HepG2 (cell line): ENCODE measurements at regions not wholly inside any gene's neighbourhood (a gene's known extent, or its start where the extent isn't known, plus 50 kb on each side); places are given as distances from the start of the nearest gene placed in this dataset.

Experiments used
- ATAC-seq: fragments of 200-7000 bp; cut with Tn5 transposase; 3 replicates; pipeline ENCODE4 v1.9.1; 2020; ENCODE audit warnings: mild to moderate bottlenecking, moderate library complexity
- BruUV-seq: library from RNA; stranded (reverse); fragments of 400-500 nt; replicated peaks from 2 replicates; lab custom pipeline; 2021; lab: Mats Ljungman, UMichigan
- CTCF ChIA-PET: fragments of 300-600 bp; formaldehyde crosslinking; extraction: SDS; loops from one replicate; lab custom pipeline; 2021; ENCODE audit warnings: low total read pairs, inconsistent platforms, low intra/inter-chr PET ratio; lab: Yijun Ruan, JAX
- POLR2A ChIA-PET: fragments of 350-600 bp; sonication (Branson Sonifier 250); formaldehyde crosslinking; loops from one replicate; lab custom pipeline; 2020; ENCODE audit warnings: antibody characterized with exemption, inconsistent platforms; lab: Yijun Ruan, JAX
- DNase-seq: peaks from one replicate; pipeline ENCODE4 v3.0.0-alpha.2; 2015; ENCODE audit warnings: low spot score
- FAIRE-seq: peaks from 3 replicates; lab custom pipeline; 2011; peaks lifted over from hg19 to GRCh38; lab: Jason Lieb, UNC
- H2AFZ ChIP-seq: one replicate; pipeline ENCODE4 v1.6.1; 2011; ENCODE audit warnings: low read length, inconsistent platforms
- H3K27ac ChIP-seq: fragments of 300-600 bp; 3 replicates; pipeline ENCODE4 v1.8.0; 2011; ENCODE audit warnings: mixed run types, mild to moderate bottlenecking, mixed read lengths, low read length, inconsistent platforms; ENCODE audit not compliant: insufficient read depth; ENCODE audit errors: extremely low read length
- H3K27me3 ChIP-seq, 2 experiments: fragments of 200-600 bp in 1 of 2; 2 replicates in 1 of 2; 3 replicates in 1 of 2; pipeline versions ENCODE4 v1.6.0 to v1.8.0; 2011; ENCODE audit warnings: low read length in 2 of 2, mild to moderate bottlenecking in 2 of 2, moderate library complexity in 2 of 2, inconsistent platforms in 1 of 2; ENCODE audit not compliant: insufficient read depth in 2 of 2, control insufficient read depth in 1 of 2
- H3K36me3 ChIP-seq, 2 experiments: fragments of 200-600 bp in 1 of 2; replicated peaks in 1 of 2; 2 replicates in 1 of 2; 3 replicates in 1 of 2; pipeline versions ENCODE4 v1.5.1 to v1.8.0; 2011; ENCODE audit warnings: low read length in 2 of 2, inconsistent platforms in 1 of 2; ENCODE audit not compliant: insufficient read depth in 2 of 2, control insufficient read depth in 1 of 2
- H3K4me1 ChIP-seq: 2 replicates; pipeline ENCODE4 v1.5.1; 2012; ENCODE audit warnings: low read length, inconsistent platforms; ENCODE audit not compliant: insufficient read depth
- H3K4me2 ChIP-seq: 2 replicates; pipeline ENCODE4 v1.6.0; 2011; ENCODE audit warnings: low read depth, low read length, inconsistent platforms
- H3K4me3 ChIP-seq, 3 experiments: fragments of 200-600 bp in 1 of 3; sonication (generic), shearing (Covaris generic) in 1 of 3; replicated peaks in 1 of 3; 2 replicates each; pipeline ENCODE4 v1.5.1; 2011 to 2016; ENCODE audit warnings: low read length in 3 of 3, inconsistent platforms in 2 of 3, low read depth in 2 of 3, mild to moderate bottlenecking in 2 of 3, control low read depth in 1 of 3, mixed read lengths in 1 of 3; ENCODE audit not compliant: insufficient read depth in 1 of 3
- H3K79me2 ChIP-seq: one replicate; pipeline ENCODE4 v1.6.1; 2011; ENCODE audit warnings: low read length, inconsistent platforms; ENCODE audit not compliant: insufficient read depth
- H3K9ac ChIP-seq: 2 replicates; pipeline ENCODE4 v1.6.0; 2011; ENCODE audit warnings: mild to moderate bottlenecking, low read depth, low read length, inconsistent platforms; ENCODE audit not compliant: insufficient read depth
- H3K9me3 ChIP-seq: 2 replicates; pipeline ENCODE4 v1.5.1; 2012; ENCODE audit warnings: mild to moderate bottlenecking, low read length
- H4K20me1 ChIP-seq: 2 replicates; pipeline ENCODE4 v1.6.0; 2011; ENCODE audit warnings: inconsistent platforms, mild to moderate bottlenecking, low read length, moderate library complexity; ENCODE audit not compliant: insufficient read depth
- MTA3 ChIP-seq: sonication (generic); formaldehyde crosslinking; IDR thresholded peaks from 2 replicates; pipeline ENCODE4 v1.4.0; 2020; ENCODE audit warnings: missing genetic modification reagents
- SRSF4 ChIP-seq: fragments of 200-400 bp; formaldehyde crosslinking; IDR thresholded peaks from one replicate; pipeline ENCODE4 v1.6.1; 2018; ENCODE audit warnings: mild to moderate bottlenecking, low read depth, low read length, moderate library complexity; ENCODE audit not compliant: poor library complexity, severe bottlenecking
- TP53 ChIP-seq: sonication (generic); formaldehyde crosslinking; conservative IDR thresholded peaks from 2 replicates; pipeline ENCODE4 v1.4.0; 2020; ENCODE audit warnings: missing genetic modification reagents
- TRAFD1 ChIP-seq: sonication (generic); formaldehyde crosslinking; IDR thresholded peaks from 2 replicates; pipeline ENCODE4 v1.5.1; 2020; ENCODE audit warnings: missing genetic modification reagents, mild to moderate bottlenecking, borderline replicate concordance
- ZNF24 ChIP-seq: fragments of 450-650 bp; IDR thresholded peaks from 2 replicates; pipeline ENCODE4 v1.6.1; 2017; ENCODE audit warnings: antibody characterized with exemption, mild to moderate bottlenecking
- ZNF562 ChIP-seq: sonication (generic); formaldehyde crosslinking; IDR thresholded peaks from 2 replicates; pipeline ENCODE4 v1.8.0; 2022; ENCODE audit warnings: missing genetic modification reagents, borderline replicate concordance
- ZXDC ChIP-seq: sonication (generic); formaldehyde crosslinking; IDR thresholded peaks from 2 replicates; pipeline ENCODE4 v1.5.0; 2020; ENCODE audit warnings: mild to moderate bottlenecking, missing genetic modification reagents
- WGBS: methylation state at CpG from one replicate; pipeline ENCODE4 v1.1.6; 2017; ENCODE audit warnings: low lambda C conversion rate; 5-methylcytosine and 5-hydroxymethylcytosine counted together
- in situ Hi-C: cut with HindIII; loops from 2 replicates; pipeline ENCODE4 v1.10.0; 2017; ENCODE audit warnings: low pct_unique_long_range_greater_than_20kb; ENCODE audit not compliant: extremely low pct_ligation_motif_present
- intact Hi-C: fragments of 100-400 bp; cut with micrococcal nuclease; formaldehyde crosslinking; loops from one replicate; pipeline ENCODE4 v1.10.0; 2022; ENCODE audit not compliant: unreplicated experiment

- H2AFZ ChIP-seq, result no peak overlapping the region
- FAIRE-seq, result no peak
- H3K36me3 ChIP-seq, result no peaks in the 10 kb centered on the region
- H3K79me2 ChIP-seq, result no peaks in the 10 kb centered on the region
- intact Hi-C loops, result no loop called here
- in situ Hi-C loops, result no loop called here
- no peak overlapping the region for H3K4me2 ChIP-seq
- ATAC-seq, result no peak
- WGBS, result 2% methylated on average over 5 of the region's 5 CpGs
- ChIA-PET CTCF (no interaction called here), POLR2A (no interaction called here)
- no peaks in the 10 kb centered on the region for H3K4me1 ChIP-seq
- H3K27ac ChIP-seq, result no peak overlapping the region
- peaks cover 0 to 5% of the 10 kb centered on the region in 2 experiments; a peak in 1 of 5 replicates for H3K27me3 ChIP-seq
- BruUV-seq, result no TSS peak
- H4K20me1 ChIP-seq, result no peaks in the 10 kb centered on the region
- no peak overlapping the region for H3K9ac ChIP-seq
- TF ChIP-seq MTA3 (no peak), TP53 (CRISPR knock-in tag) (no peak), ZXDC (CRISPR knock-in tag) (no peak), SRSF4 (no peak), TRAFD1 (CRISPR knock-in tag) (no peak), ZNF24 (no peak), ZNF562 (CRISPR knock-in tag) (no peak)
- H3K4me3 ChIP-seq, result no peak overlapping the region
- H3K9me3 ChIP-seq, result no peaks in the 10 kb centered on the region
- DNase-seq, result no peak
These were observed 206.4 kb upstream of the E2F8 start for GRCh38 chr11:19447150-19447566.
